ENCODE measurements at regions not wholly inside any gene's neighbourhood (a gene's known extent, or its start where the extent isn't known, plus 50 kb on each side); places are given as distances from the start of the nearest gene placed in this dataset.

DNA sequence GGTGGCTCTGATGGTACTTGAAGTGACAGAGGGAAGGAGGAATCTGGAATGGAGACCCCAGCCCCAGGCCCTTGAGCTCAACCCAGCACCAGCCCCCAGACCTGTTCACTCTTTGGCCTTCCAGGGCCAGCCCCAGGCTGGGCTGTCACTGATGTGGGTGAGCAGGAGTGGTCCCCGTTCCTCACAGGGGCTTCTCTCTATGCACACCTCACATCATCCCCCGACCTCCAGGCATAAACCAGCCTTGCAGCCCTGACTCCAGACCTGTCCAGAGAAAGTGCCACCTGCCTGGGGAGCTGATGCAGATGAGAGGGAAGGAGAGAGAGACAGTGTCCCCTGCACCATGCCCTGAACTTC lies 182.6 kb upstream of the SDK2 start:
- intact Hi-C loops (cut with DNase I): no loop called here
- Histone ChIP-seq H3K27ac (no peak overlapping the region), H3K27me3 (peaks cover 0 to 5% (median 0%) of the 10 kb centered on the region in 3 donors), H3K4me1 (no peaks in the 10 kb centered on the region), H3K36me3 (no peaks in the 10 kb centered on the region), H3K4me3 (no peak overlapping the region), H3K9me3 (no peaks in the 10 kb centered on the region)
- TF ChIP-seq POLR2A (IDR thresholded peaks at IDR 0.05) (no peak), CTCF (IDR thresholded peaks at IDR 0.05) (no peak), EP300 (IDR thresholded peaks at IDR 0.05) (no peak), POLR2AphosphoS5 (IDR thresholded peaks at IDR 0.05) (no peak)
- WGBS, 2 donors: 91% methylated on average over 2 of the region's 2 CpGs
- no peak for DNase-seq

- peak; percentile 46 for DNase-seq
- no peak overlapping the region for H3K4me3 ChIP-seq
- intact Hi-C loops (cut with DNase I): no loop called here
- no peak overlapping the region for H3K27ac ChIP-seq
- no peaks in the 10 kb centered on the region for H3K9me3 ChIP-seq
- 14 to 44% methylated on average over 19 of the region's 19 CpGs for WGBS, 2 donors
- no peaks in the 10 kb centered on the region for H3K4me1 ChIP-seq
- H3K36me3 ChIP-seq: no peaks in the 10 kb centered on the region
- peaks cover 0 to 9% (median 0%) of the 10 kb centered on the region in 3 donors for H3K27me3 ChIP-seq
- TF ChIP-seq CTCF (IDR thresholded peaks at IDR 0.05) (no peak), POLR2A (IDR thresholded peaks at IDR 0.05) (no peak), POLR2AphosphoS5 (IDR thresholded peaks at IDR 0.05) (no peak), EP300 (IDR thresholded peaks at IDR 0.05) (no peak)
Measured at GRCh38 chr17:73827627-73828291, 183.5 kb upstream of the SDK2 start.

DNA sequence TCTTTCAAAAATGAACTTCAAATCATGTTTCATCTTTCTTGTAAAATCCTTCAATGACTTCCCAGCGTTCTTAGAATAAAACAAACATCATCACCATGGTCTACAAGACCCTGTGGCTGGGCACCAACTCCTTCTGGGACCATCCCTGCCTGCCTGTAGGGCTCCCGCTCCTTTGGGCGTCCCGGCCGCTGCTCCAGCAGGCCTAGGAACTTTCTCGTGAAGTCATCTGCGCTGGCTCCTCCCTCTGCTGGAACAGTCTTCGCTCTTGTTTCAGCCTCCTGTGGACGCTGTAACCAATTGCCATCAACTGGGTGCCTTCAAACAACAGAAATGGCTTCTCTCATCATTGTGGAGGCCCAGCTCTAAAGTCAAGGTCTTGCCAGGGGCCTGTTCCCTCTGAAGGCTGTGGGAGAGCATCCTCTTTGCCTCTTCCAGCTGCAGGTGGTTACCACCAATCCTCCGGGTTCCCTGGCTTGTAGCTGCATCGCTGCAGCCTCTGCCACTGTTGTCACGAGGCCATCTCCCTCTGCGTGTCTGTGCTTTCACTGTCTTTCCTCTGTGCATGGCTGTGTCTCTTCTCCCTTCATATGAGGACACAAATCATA lies 185.5 kb upstream of the SDK2 start:
- H3K9me3 ChIP-seq: no peaks in the 10 kb centered on the region
- intact Hi-C loops (cut with DNase I): no loop called here
- H3K36me3 ChIP-seq: no peaks in the 10 kb centered on the region
- peaks cover 0 to 23% (median 0%) of the 10 kb centered on the region in 3 donors for H3K27me3 ChIP-seq
- no peak overlapping the region for H3K4me3 ChIP-seq
- TF ChIP-seq EP300 (IDR thresholded peaks at IDR 0.05) (no peak), POLR2A (IDR thresholded peaks at IDR 0.05) (no peak), POLR2AphosphoS5 (IDR thresholded peaks at IDR 0.05) (no peak), CTCF (IDR thresholded peaks at IDR 0.05) (no peak)
- H3K27ac ChIP-seq: no peak overlapping the region
- 91 to 93% methylated on average over 13 of the region's 13 CpGs for WGBS, 2 donors
- DNase-seq: peak; percentile 14
- no peaks in the 10 kb centered on the region for H3K4me1 ChIP-seq

DNA sequence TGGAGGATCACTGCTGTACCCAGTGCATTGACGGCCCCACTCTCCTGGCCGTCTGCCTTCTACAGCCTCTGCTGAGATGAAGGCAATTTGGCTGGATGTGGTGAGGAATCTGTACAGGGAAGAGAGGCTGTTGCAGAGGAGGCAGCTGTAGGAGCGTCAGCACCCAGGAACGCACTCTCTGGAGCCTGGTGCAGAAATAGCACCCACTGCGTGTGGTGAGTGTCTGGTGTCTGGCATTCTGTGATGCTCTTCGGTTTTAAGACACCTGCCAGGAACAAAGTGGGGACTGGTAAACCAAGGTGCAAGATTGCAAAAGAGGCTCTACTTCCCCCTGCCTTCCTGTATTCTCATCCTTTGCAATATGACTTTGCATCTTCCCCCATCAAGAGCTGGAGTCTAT lies 187.5 kb upstream of the SDK2 start:
- H3K27ac ChIP-seq: no peak overlapping the region
- H3K36me3 ChIP-seq: no peaks in the 10 kb centered on the region
- no peaks in the 10 kb centered on the region for H3K9me3 ChIP-seq
- H3K4me3 ChIP-seq: no peak overlapping the region
- intact Hi-C loops (cut with DNase I): no loop called here
- H3K27me3 ChIP-seq: peaks cover 0 to 41% (median 0%) of the 10 kb centered on the region in 3 donors
- 76 to 91% methylated on average over 6 of the region's 6 CpGs for WGBS, 2 donors
- DNase-seq: no peak
- H3K4me1 ChIP-seq: no peaks in the 10 kb centered on the region
- TF ChIP-seq POLR2AphosphoS5 (IDR thresholded peaks at IDR 0.05) (no peak), CTCF (IDR thresholded peaks at IDR 0.05) (no peak), EP300 (IDR thresholded peaks at IDR 0.05) (no peak), POLR2A (IDR thresholded peaks at IDR 0.05) (no peak)
